Heart right ventricle (tissue), 16 donors: ENCODE measurements at regions not wholly inside any gene's neighbourhood (a gene's known extent, or its start where the extent isn't known, plus 50 kb on each side); places are given as distances from the start of the nearest gene placed in this dataset.

Source experiments
- ATAC-seq, 8 donors: fragments of 200-7000 bp; cut with Tn5 transposase; one replicate each; pipeline ENCODE4 v1.9.1; 2020; ENCODE audit warnings: mild to moderate bottlenecking in 8 of 8, moderate library complexity in 8 of 8, moderate number of reproducible peaks in 1 of 8
- DNase-seq, 2 donors: peaks; one replicate each; pipeline ENCODE4 v3.0.0-alpha.2; 2020
- H3K27ac ChIP-seq, 10 donors: fragments of 200-600 bp; sonication (generic) in 2 of 10; one replicate each; pipeline versions ENCODE4 v1.5.0 to v1.8.0; 2020 to 2022; ENCODE audit warnings: mild to moderate bottlenecking in 3 of 10
- H3K27me3 ChIP-seq, 7 donors: fragments of 200-600 bp; one replicate each; pipeline ENCODE4 v1.8.0; 2021 to 2022; ENCODE audit warnings: mild to moderate bottlenecking in 2 of 7
- H3K36me3 ChIP-seq, 9 donors: fragments of 200-600 bp; sonication (generic) in 1 of 9; one replicate each; pipeline versions ENCODE4 v1.5.0 to v1.8.0; 2020 to 2022; ENCODE audit warnings: mild to moderate bottlenecking in 2 of 9
- H3K4me1 ChIP-seq, 9 donors: fragments of 200-600 bp; sonication (generic) in 1 of 9; one replicate each; pipeline versions ENCODE4 v1.5.0 to v1.8.0; 2020 to 2022; ENCODE audit warnings: mild to moderate bottlenecking in 4 of 9
- H3K4me3 ChIP-seq, 10 donors: fragments of 200-600 bp; sonication (generic) in 2 of 10; one replicate each; pipeline versions ENCODE4 v1.5.0 to v1.8.0; 2020 to 2022; ENCODE audit warnings: mild to moderate bottlenecking in 7 of 10, moderate library complexity in 2 of 10
- H3K9me3 ChIP-seq, 11 donors: fragments of 200-600 bp in 10 of 11; sonication (generic) in 2 of 11; one replicate each; pipeline versions ENCODE4 v1.5.0 to v1.8.0; 2013 to 2022; ENCODE audit warnings: mild to moderate bottlenecking in 2 of 11, control low read depth in 1 of 11, moderate library complexity in 1 of 11
- CTCF ChIP-seq, 9 donors: fragments of 200-600 bp; sonication (generic) in 2 of 9; IDR thresholded peaks; one replicate each; pipeline versions ENCODE4 v1.5.0 to v1.8.0; 2021 to 2022; ENCODE audit warnings: antibody characterized with exemption in 9 of 9, mild to moderate bottlenecking in 5 of 9, moderate library complexity in 1 of 9
- WGBS, 2 donors: extraction: QIAGEN DNeasy Blood & Tissue Kit; methylation state at CpG; one replicate each; pipeline ENCODE4 v1.1.7; 2013; ENCODE audit warnings: inconsistent platforms in 1 of 2; 5-methylcytosine and 5-hydroxymethylcytosine counted together
- intact Hi-C, 10 donors: fragments of 100-400 bp; cut with DNase I; formaldehyde crosslinking; loops; one replicate each; pipeline versions ENCODE4 v1.11.1 to v1.14.2; 2022
- donor health status: Arrhythmogenic right ventricular cardiomyopathy.
- donor health status: ischemic (EF 13 %, LVEDD 7.1; RV severe dilation, severe dysfunction).
- donor health status: healthy with polysubstance abuse.
- donor health status: DM: no; HTN: yes; CAD: no.
- donor health status: DM: no; HTN: no; CAD: no.
- donor health status: ischemic (EF 25% LVEDD 6.9; RV normal size, moderate dysfunction).
- donor health status: ischemic (EF 25% LVEDD 5.7; RV mildly dilated, moderate dysfunction).
- donor health status: healthy.
- donor health status: DM: yes; HTN: yes; CAD: no.
- donor health status: Ischemic cardiomyopathy.
- donor health status: ischemic (EF 35%, LVEDD 5.7; RV mildly dilated, moderate dysfunction).
- donor health status: nonischemic (EF 11% LVEDD 7.7; RV severe dilation, severe dysfunction).
- donor health status: DM: yes; HTN: yes; CAD: no.
- donor health status: PGD.
- donor health status: ischemic (EF 29% LVEDD 5.4; RV normal size, mild dysfunction).
- donor health status: nonischemic (EF 23%, LVEDD 6.1; RV moderate dilation, normal function).

DNA sequence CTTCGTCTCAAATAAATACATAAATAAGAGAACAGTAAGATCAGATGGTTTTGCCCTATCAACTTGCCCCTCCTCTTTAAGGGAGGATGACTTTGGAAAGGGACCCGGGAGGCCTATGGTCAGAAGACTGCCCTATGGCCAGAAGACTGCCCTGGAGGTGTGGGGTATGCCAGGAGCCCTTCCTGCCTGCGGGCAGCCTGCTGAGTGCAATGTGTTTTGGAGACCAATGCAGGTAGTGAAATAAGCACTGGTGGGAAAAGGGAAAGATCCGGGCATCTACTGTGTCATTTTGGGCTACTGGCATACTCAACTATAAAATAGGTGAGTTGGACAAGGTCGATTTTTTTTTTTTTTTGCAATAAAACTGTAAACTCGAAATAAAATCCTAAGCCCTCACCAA is 129.8 kb upstream of the SLC34A2 start:
- DNase-seq (no peak), ATAC-seq (no peak)
- Histone ChIP-seq H3K27ac (no peak overlapping the region), H3K9me3 (no peaks in the 10 kb centered on the region), H3K27me3 (peaks cover 0 to 6% (median 0%) of the 10 kb centered on the region in 7 donors), H3K4me1 (no peaks in the 10 kb centered on the region), H3K36me3 (no peaks in the 10 kb centered on the region), H3K4me3 (no peak overlapping the region)
- intact Hi-C loops = no loop called here
- TF ChIP-seq CTCF (IDR thresholded peaks at IDR 0.05) = no peak
- WGBS, 2 donors = 83 to 90% methylated on average over 6 of the region's 6 CpGs

GRCh38 chr4:25527034-25527433 is 128.6 kb upstream of the SLC34A2 start:
- H3K4me1 ChIP-seq = no peaks in the 10 kb centered on the region
- DNase-seq (no peak), ATAC-seq (no peak)
- H3K9me3 ChIP-seq = no peaks in the 10 kb centered on the region
- no peak overlapping the region for H3K4me3 ChIP-seq
- no peak for TF ChIP-seq CTCF (IDR thresholded peaks at IDR 0.05)
- 67 to 74% methylated on average over 1 of the region's 1 CpG for WGBS, 2 donors
- no peak overlapping the region for H3K27ac ChIP-seq
- H3K27me3 ChIP-seq = no peaks in the 10 kb centered on the region
- H3K36me3 ChIP-seq = no peaks in the 10 kb centered on the region
- intact Hi-C loops = no loop called here

DNA sequence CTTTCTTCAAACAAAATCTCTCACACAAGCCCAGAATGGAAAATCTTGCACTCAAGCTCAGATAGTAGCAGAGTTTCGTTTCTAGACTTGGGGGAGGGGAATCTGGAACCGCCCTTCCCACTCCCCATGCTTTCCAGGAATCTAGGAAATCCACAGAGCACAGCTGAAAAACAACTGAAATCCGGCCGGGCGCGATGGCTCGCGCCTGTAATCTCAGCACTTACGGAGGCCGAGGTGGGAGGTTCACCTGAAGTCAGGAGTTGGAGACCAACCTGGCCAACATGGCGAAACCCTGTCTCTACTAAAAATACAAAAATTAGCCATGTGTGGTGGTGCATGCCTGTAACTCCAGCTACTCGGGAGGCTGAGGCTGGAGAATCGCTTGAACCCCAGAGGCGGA is 127.3 kb upstream of the SLC34A2 start:
- no peak overlapping the region for H3K27ac ChIP-seq
- H3K4me3 ChIP-seq = no peak overlapping the region
- WGBS, 2 donors = 90 to 94% methylated on average over 14 of the region's 14 CpGs
- H3K36me3 ChIP-seq = no peaks in the 10 kb centered on the region
- DNase-seq (no peak), ATAC-seq (no peak)
- no peaks in the 10 kb centered on the region for H3K27me3 ChIP-seq
- no peaks in the 10 kb centered on the region for H3K4me1 ChIP-seq
- H3K9me3 ChIP-seq = no peaks in the 10 kb centered on the region
- no peak for TF ChIP-seq CTCF (IDR thresholded peaks at IDR 0.05)
- intact Hi-C loops = no loop called here

DNA sequence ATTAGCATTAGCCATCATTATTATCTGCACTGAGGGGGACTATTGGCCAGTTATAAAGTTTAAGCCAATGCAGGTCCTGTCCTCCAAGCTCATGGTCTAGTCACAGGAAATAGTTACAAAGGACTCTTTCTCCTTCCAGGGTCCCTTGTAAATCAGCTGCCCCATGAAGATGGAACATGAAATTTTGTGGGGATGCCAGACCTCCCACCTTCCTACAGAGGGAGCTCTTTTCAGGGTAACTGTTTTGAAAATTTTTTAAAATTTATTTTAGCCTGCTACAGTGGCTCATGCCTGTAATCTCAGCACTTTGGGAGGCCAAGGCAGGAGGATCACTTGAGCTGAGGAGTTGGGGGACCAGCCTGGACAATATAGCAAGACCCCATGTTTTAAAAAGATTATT is 124.4 kb upstream of the SLC34A2 start:
- intact Hi-C loops = no loop called here
- H3K27me3 ChIP-seq = no peaks in the 10 kb centered on the region
- ATAC-seq (no peak), DNase-seq (no peak)
- no peaks in the 10 kb centered on the region for H3K4me1 ChIP-seq
- H3K9me3 ChIP-seq = no peaks in the 10 kb centered on the region
- no peak overlapping the region for H3K4me3 ChIP-seq
- no peaks in the 10 kb centered on the region for H3K36me3 ChIP-seq
- H3K27ac ChIP-seq = no peak overlapping the region
- TF ChIP-seq CTCF (IDR thresholded peaks at IDR 0.05) = peak in 1 of 9 donors; percentile 11

DNA sequence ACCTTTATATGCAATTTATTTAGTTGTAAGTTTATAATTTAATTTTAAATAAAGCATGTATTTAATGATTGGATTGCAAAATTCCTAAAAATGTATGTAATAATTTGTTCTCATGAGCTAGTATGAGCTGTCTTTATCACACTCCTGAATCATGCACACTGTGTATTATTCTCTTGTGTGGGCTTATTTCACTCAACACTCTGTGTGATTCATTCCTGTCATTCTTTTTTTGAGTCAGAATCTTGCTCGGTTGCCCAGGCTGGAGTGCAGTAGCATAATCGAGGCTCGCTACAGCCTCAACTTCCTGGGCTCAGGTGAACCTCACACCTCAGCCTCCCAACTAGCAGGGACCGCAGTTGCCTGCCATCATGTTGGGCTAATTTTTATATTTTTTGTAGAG is 123.1 kb upstream of the SLC34A2 start:
- TF ChIP-seq CTCF (IDR thresholded peaks at IDR 0.05) = no peak
- no peak overlapping the region for H3K27ac ChIP-seq
- no peak for ATAC-seq
- no peaks in the 10 kb centered on the region for H3K36me3 ChIP-seq
- no peaks in the 10 kb centered on the region for H3K4me1 ChIP-seq
- WGBS, 2 donors = 88 to 90% methylated on average over 4 of the region's 4 CpGs
- no peaks in the 10 kb centered on the region for H3K9me3 ChIP-seq
- intact Hi-C loops = no loop called here
- no peak overlapping the region for H3K4me3 ChIP-seq
- no peak for DNase-seq
- H3K27me3 ChIP-seq = no peaks in the 10 kb centered on the region
